ELF-1 (cell line): ENCODE measurements at regions not wholly inside any gene's neighbourhood (a gene's known extent, or its start where the extent isn't known, plus 50 kb on each side); places are given as distances from the start of the nearest gene placed in this dataset.

Source experiments
- DNase-seq: peaks from one replicate; pipeline ENCODE4 v3.0.0-alpha.2; 2016; ENCODE audit warnings: low read depth, low spot score

DNA sequence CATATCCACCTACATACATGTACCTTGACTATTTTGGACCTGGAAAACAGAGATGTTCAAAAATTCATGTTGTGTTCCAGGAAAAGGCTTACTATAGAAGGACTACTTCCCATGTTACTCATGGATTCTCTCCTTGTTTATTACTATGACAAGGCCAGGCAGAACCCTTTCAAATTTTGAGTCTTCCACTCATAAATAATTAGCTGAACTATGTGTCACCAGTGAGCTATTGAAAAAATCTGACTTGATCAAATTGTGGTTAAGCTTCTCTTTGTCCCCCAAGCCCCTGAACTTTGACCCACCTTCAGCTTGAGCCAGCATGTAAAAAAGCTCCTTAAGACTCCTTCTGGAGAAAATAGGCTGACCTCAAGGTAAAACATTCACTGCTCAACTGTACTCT is 1142.8 kb upstream of the EYS start:
- no peak for DNase-seq

DNA sequence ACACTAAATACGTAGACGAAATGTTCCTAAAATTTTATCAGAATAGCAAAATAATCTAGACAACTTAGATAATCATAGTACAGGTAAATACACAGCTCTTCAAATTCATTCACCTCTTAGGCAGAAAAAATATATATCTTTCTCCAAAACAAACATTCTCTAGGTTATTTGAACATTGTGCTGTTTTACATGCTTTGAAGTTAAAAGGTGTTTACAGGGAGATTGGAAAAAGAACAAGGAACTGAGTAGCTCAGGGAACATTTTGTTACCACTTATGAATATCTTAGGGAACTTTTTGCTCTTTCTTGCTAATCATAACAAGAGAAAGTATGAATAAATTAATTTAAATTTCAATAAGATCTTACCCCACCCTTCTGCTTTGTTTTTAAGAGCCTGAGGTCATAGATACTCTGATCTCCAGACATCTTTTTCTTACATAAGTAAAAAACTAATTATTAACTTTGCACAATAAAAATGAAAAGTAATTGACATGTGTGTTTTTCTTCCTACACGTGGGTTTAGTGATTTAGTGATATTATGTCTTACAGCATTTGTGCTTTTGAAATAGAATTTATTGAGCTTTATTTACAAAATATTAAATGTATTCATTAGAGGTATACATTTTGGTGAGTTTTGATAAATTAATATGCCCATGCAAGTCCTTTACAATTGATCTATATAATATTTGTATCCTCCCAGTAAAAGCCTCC is 1141.4 kb upstream of the EYS start:
- no peak for DNase-seq

DNA sequence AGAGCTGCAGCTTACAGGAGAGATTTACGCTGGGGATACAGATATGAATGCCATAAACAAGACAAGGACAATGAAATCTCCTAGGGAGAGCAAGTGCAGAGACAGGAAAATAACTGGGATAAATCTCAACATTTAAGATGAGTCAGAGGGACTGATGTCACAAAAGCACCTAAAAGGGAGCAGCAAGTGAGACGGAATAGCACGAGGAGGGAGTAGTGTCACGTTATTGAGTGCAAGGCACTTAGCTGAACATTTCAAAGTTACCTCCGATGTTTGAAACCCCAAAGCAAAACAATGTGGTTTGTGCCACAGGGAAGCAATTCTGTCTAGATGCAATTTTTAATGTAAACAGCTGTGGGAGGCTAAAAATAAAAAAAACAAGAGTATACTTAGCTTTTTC is 1131.7 kb upstream of the EYS start:
- DNase-seq: no peak

DNA sequence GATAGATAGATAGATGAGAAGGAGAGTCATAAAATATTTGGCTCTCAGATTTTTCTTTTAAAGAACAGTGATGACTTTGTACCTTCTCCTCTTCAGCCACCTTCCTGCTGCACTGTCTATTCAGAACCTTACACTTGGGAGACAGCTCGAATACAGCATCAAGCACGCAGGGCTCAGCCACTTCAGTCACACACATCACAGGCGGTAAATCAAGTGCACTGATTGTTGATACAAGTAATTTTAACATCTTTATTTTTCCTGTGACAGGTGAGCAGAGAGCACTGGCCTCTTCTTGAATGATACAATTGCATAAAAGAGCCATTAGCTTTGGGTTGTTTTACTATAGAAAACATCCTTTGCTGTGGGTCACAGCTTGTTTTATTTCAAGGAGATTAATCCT is 1118.5 kb upstream of the EYS start:
- no peak for DNase-seq

DNA sequence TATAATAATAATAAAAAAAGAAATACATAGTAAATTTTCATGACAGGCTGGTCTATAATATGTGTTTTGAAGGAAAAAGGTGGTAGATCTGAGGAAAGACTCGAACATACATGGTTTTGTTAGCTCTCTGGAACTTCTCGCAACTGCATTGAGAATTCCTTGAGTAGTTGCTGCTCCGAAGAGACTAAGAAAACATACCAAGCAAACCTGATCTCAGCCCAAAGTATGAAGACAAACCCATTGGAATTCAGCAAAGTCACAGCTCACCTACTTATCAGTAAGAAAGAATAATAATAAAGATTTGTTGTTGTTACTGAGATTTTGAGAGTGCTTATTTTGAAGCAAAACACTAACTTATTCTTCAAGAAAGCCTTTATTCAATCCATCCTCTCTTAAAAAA is 1107.1 kb upstream of the EYS start:
- no peak for DNase-seq

DNA sequence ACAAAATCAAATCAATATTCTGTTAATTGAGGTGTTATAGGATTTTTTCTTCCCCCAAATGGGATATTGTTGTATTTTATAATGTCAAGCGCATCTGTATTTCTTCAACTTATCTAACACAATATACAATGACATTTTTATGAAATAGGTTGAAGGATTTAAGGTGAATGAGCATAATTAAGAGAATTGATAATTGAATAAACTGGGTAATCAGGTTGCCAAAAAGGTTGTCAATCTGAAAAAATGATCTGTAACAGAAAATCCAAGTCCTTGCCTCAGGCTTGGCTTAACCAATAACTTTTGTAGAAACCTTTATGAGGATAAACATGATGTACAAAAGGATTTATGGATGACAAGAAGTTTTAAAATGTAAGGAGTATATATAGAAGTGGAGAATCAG is 1101.7 kb upstream of the EYS start:
- no peak for DNase-seq

DNA sequence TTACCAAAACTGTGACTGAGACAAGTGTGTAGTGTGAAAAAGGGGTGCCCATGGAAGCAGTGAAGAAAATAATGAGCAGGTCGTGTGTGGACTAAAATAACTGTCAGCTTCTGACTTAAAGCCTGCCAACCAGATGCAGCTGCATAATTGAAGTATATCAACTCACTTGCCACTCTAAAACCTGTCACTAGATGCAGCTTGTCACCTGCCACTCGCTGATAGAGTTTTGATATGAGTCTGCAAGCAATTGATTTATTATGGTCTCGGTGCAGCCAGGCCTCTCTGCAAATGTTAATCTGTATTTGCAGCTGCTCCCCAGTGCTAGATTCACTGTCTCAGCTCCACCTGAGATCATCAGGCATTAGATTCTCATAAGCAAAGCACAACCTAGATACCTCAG is 1090.0 kb upstream of the EYS start:
- DNase-seq: no peak

DNA sequence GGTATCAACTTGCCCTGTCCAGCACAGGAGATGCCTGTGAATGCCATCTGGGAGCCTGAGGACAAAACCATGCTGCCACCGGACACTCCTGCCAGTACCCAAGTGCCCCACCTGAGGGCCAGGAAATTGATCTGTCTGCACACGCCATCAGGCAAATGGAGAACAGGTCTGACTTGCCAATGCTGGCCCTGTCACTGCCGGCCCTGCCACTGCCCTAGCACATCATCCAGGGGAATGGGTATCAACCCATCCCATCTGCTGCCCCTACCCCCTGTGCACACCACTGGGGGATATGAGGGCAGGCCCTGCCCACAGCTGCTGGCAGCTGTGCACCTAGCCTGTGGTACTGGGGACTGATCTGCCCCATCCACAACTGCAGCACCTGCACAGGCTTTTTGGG is 1081.6 kb upstream of the EYS start:
- DNase-seq: no peak

DNA sequence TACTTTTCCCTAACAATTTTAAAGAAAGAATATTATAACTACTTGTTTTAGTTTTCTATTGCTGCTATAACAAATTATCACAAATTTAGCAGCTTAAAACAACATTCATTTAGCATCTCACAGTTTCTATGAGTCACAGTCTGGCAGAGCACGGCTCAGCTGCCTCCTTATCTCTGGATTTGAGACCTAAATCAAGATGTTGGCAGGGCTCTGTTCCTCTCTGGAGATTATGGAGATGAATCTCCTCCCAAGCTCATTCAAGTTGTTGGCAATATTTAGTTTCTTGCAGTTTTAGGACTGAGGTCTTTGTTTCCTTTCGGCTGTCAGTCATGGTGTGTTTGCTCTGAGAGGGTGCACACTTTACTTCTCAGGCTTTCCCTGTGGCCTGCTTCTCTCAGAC is 1065.8 kb upstream of the EYS start:
- no peak for DNase-seq

DNA sequence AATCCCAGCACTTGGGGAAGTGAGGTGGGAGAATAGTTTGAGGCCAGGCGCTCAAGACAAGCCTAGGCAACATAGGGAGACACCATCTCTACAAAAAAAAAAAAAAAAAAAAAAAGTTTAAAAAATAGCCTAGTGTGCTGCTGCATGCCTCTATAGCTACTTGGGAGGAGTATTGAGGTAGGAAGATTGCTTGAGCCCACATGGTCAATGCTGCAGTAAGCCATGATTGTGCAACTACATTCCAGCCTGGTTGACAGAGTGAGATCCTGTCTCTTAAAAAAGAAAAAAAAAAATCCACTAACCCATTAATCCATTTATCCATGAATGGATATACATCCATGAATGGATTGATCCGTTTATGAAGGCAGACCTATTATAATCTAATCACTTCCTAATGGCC is 1064.6 kb upstream of the EYS start:
- no peak for DNase-seq

DNA sequence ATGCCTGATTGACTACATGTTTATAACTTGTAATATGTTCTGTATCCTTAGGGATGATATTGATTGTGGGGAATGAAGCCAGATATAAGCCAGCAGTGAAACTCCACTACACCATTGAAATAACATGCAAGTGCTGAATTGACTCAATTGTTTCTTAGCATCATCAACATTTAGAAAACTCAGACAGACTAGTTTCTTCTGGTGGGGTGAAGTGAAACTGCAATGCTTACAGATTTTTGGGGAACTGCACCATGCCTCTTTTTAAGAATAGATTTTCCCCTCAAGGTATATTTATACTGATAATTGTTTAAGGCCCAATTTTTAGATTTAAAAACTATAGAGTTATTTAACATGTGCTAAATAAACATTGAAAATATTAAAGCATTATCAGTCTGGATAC is 1044.6 kb upstream of the EYS start:
- no peak for DNase-seq

DNA sequence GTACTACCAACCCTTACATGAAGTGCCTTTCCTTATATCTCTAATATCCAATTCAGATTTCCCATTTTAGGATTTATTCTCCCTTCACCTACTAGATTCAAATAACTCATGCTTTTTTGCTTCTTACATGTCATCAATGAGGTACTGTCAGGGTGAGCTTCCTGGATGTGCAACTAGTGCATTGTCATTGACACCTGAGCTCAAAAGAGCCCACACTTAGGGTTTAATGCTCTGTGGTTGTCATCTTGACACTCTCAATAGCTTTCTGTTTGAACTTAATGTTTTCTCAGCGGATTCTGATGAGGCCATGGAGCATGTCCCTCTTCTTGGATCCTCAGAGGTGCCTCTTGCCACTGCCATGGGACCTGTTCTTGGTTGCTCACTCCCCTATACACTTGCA is 1033.3 kb upstream of the EYS start:
- no peak for DNase-seq

DNA sequence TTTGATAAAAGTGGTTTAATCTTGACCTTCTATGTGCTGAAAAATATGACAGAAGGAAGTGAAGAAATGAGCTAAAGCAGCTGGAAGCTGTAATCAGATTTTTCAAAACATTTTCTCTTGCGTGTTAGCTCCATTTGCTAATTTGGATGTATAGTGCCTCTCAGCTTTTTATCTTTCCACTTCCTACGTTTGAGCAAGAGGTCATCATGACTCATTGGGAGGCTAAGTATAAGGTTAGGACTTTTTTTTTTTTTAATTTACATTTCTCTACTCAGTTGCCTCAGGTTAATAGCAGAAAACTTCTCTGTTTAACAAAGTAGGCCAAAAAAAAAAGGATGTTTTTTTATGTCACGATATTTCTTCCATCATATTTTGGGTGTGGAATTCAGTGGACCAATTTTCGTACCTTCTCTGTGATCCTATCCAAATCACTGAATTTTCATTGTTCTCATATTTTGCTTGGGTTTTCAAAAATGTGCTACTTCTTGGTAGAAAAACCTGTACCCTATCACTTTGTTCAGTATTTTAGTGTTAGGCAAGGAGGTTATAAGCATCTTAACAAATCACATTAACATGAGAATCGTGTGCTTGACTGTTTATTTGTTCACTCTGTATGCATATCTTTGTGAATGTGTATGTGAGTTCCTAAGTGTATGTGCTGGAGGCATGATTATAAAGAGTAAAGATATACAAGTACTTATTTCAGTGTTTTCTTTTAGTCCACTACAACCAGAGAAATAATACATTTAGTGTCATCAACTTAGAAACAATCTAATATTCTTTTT is 1028.3 kb upstream of the EYS start:
- DNase-seq: no peak

DNA sequence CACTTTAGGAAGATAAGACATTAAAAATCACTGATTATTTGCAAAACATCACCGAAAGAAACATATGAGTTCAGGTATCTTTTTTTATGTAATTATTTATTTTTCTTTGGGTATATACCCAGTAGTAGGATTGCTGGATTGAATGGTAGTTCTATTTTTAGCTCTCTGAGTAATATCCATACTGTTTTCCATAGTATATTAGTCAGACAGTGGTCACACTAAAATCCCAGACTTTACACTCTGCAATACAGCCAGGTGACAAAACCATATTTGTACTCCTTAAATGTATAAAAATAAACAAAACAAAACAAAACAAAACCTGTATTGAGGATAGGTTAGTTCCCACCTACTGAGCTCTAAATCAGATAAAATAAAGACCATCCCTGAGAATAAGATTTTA is 1024.3 kb upstream of the EYS start:
- DNase-seq: no peak

DNA sequence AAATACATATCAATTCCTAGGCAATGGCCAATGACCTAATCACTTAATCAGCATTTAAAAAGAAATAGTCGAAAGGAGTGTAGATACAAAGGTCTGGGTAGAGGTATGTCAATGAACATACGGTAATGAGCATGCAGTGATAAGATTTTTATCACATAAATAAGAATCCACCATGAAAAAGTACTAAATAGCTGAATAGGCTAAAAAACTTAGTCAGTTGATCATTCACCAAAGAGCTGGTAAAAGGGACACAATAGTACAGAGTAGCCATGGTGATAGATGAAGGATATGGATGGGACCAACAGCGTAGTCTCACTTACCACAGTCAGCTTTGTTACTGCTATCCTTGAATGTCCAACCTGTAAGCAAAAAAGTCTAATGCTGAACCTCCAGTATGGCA is 1018.6 kb upstream of the EYS start:
- no peak for DNase-seq

DNA sequence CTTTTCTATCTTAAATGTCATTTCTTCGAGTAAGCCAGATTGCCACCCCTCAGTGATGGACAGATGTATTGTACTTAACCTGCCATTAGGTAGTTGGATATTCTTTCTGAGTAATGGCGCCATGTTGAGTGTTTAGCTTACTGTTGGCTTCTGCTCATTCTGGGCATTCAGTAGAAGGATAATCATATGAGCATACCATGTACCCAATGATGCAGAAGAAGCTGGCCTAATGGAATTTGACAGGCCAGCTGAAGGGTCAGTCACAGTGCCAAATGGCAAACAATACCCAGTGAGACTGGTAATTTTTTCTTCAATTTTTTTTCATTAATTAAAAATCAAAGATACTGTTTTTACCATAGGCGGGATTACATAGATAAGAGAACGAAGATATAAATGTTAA is 1010.8 kb upstream of the EYS start:
- DNase-seq: no peak

DNA sequence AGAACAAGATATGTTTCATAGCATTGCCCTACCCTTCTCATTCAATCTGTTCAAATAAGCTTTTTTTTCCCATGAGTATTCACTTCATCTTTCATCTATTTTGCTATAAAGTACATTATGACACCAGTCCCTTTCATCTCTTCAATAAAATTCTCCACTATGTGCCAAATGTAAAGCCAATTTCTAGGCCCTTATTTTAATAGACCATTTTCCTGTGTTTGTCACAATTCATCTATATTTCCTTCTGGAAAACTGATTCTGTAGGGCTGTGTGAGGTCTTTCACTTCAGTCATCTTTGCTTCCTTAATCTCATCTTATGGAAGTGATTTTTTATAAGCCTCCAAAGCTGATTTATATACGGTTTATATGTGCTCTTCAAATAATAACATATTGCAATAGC is 992.4 kb upstream of the EYS start:
- no peak for DNase-seq

DNA sequence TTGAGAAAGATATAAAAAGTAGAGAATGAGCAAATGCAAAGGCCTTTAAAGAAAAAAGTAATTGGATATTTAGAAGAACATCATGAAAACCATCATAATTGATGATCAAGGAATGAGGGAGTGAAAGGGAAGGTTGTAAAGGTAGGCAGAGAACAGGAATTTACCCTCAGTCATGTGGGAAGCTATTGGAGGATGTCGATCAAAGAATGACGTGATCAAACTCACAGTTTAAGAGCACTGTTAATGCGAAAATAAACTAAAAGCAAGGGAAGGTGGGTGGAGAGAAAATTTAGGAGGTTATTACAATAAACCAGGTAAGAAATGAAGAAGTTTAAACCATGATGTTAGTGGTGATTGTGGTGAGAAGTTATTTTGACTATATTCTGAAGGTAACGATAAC is 982.6 kb upstream of the EYS start:
- DNase-seq: no peak

DNA sequence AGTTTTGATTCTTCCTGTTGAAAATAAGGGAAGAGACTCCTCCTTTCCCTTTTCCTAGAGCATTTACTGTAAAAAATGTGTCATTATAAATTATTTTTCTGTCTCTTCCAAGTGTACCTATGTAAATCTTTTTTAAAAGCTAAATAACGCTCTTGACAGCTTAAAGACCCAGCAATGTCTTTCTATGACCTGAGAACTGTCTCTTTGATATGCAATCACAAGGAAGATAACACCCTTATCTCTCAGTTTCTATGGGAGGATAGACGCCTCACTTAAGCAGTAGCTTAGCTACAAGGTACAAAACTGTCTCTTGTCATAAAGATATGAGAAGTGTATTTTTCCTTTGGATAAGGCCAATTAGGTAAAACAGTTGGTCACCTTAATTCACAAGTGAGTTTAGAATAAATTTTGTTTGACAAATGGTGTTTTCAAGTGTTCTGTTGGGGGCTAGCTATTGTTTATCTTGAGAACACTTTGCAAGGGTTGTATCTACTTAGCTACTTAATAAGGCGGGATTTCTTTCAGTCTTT is 980.6 kb upstream of the EYS start:
- no peak for DNase-seq

DNA sequence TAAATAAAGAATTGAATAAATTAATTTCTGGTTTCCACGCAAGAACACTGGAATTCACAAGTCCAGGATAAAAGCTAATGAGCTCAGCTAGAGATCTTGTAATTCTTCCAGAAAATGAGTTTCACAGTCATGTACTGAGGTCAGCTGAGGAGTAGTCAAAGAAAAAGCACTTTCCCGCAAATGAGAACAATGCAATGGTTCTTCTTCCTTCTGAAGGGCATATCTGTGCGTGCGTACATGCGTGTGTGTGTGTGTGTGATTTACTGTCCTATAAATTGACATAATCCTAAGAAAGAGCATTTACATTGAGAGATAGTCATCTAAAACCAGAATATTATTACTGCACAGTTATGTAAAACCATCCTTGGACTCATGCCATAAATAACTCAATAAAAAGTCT is 968.9 kb upstream of the EYS start:
- DNase-seq: no peak

DNA sequence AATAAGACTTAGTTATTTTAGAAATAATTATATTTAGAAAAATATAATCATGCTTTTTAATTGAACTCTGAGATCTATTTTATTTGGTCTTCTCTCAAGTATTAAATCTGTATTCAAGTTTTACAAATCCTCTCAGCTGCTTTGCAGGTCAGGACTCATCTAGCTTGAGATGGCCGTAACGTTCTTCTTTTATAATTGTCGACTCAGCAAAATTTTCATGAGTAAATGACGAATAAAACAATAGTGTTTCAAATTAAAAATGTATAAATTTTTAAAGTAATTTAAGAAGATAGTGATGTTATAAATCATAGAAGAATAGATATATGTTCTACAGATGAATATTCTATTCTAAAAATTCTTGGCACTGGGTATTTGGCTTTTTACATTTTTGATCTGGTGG is 957.1 kb upstream of the EYS start:
- no peak for DNase-seq

DNA sequence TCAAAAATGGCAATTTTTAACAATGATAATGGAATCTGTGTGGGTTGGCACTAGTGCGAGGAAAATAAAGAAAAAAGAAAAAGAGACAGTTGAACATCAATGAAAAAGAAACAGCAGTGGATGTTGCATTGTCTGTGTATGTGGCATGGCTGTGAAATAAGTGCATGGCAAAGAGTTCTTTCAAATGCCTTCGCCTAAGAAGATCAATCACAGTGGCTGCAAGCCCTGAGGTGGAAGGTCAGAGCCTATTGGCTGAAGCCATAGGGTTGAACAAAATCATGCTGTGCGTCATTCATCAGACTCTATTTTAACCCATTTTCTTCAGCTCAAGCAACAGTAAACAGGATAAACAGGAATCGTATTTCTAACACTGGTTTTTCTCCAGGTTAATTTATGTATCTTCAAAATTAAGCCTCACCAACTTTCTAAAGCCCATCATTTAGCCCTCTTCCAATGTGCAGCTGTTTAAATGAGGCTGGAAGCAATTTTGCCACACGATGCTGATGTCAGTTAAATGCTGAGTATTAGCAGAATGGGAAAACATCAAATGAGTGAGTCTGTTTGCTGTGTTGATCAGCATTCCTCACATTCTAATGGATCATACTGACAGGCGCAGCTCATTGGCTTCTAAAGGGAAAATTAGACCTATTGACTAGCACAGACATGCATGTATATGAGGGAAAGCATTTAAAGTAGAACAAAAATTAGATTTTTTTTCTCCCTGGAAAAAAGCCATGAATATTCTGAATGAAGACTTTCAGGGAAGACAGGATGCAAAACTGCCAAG is 955.9 kb upstream of the EYS start:
- DNase-seq: no peak

DNA sequence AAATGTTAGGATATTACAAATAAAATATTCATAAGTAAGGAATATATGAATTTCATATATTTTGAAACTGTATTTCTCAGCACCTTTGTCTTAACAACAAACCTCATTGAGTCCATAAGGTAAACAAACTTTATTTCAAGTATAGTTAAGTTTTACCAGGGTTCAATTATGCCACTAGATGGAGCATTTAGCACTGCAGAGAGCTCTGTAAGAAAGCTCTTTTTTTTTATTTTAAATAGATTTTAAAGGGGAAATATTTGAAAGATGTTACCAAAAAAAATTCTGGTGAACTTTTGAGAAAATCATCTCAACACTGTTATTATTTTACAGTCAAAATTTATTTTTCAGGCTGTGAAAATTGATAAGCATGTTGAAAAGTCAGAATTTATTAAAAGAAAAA is 955.2 kb upstream of the EYS start:
- no peak for DNase-seq
